ENCODE measurements at regions not wholly inside any gene's neighbourhood (a gene's known extent, or its start where the extent isn't known, plus 50 kb on each side); places are given as distances from the start of the nearest gene placed in this dataset.

DNA sequence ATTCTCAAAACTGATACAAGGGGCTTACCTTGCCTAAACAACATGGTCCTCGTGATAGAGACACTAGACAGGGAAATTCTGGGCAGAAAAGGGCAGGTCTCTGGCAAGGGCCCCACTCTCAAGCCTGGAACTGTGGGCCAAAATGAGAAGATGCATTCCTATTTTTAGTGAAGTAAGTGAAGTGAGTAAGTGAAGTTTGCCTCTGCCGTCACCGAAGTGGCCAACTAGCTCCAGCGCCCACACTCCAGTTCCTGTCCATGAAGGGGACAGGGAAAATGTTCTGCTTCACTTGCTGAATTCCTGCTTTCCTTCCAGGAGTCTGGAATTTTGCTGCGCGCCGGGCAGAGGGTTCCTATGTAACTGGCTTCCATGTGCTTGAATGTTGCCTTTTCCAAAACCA is 1035.6 kb upstream of the TMEM132C start:
- Histone ChIP-seq H3K9me2 (replicated peaks; ENCODE audit: low read length) (no peaks in the 10 kb centered on the region), H3K9ac (ENCODE audit: low read length) (peak overlapping the region; percentile 56), H3K4me3 (ENCODE audit: low read length) (no peak overlapping the region), H3K4me2 (ENCODE audit: low read length) (peak overlapping the region; percentile 54), H3F3A (ENCODE audit: low read length, unreplicated experiment) (peaks cover 4% of the 10 kb centered on the region), H2AFZ (ENCODE audit: low read length) (peak overlapping the region; percentile 48), H3K9me3 (ENCODE audit: low read length) (no peaks in the 10 kb centered on the region), H3K79me2 (ENCODE audit: low read length) (no peaks in the 10 kb centered on the region), H4K20me1 (ENCODE audit: low read length) (no peaks in the 10 kb centered on the region), H3K27ac (ENCODE audit: low read length) (peak overlapping the region; percentile 84), H3K4me1 (ENCODE audit: insufficient read depth, low read length) (peaks cover 21% of the 10 kb centered on the region), H3K27me3 (ENCODE audit: low read length) (no peaks in the 10 kb centered on the region), H3K36me3 (ENCODE audit: low read depth, low read length) (no peaks in the 10 kb centered on the region)
- no peak for TF ChIP-seq EZH2 (IDR thresholded peaks at IDR 0.05; ENCODE audit: low read length, unreplicated experiment)
- TF ChIP-seq EZH2phosphoT487 (IDR thresholded peaks at IDR 0.05; ENCODE audit: borderline replicate concordance, low read length), result no peak
- TF ChIP-seq, protein P1, sequence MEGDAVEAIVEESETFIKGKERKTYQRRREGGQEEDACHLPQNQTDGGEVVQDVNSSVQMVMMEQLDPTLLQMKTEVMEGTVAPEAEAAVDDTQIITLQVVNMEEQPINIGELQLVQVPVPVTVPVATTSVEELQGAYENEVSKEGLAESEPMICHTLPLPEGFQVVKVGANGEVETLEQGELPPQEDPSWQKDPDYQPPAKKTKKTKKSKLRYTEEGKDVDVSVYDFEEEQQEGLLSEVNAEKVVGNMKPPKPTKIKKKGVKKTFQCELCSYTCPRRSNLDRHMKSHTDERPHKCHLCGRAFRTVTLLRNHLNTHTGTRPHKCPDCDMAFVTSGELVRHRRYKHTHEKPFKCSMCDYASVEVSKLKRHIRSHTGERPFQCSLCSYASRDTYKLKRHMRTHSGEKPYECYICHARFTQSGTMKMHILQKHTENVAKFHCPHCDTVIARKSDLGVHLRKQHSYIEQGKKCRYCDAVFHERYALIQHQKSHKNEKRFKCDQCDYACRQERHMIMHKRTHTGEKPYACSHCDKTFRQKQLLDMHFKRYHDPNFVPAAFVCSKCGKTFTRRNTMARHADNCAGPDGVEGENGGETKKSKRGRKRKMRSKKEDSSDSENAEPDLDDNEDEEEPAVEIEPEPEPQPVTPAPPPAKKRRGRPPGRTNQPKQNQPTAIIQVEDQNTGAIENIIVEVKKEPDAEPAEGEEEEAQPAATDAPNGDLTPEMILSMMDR (conservative IDR thresholded peaks at IDR 0.05; ENCODE audit: low read depth, low read length), result no peak
- ChIA-PET CTCF (no interaction called here), POLR2A (ENCODE audit: unreplicated experiment) (interaction anchor here (0.6 kb wide), 1 partner anchor 23 kb away, joined by 3 read pairs; no protein-coding TSS in a partner anchor)
- TSS peak; percentile 96 for BruUV-seq (replicated peaks)
- DNase-seq (no peak), ATAC-seq (no peak)
- intact Hi-C loops (cut with micrococcal nuclease), result loop anchor here (1.0 to 5.0 kb wide), 5 partner anchors 17 to 179 kb away; no protein-coding TSS in a partner anchor

- Histone ChIP-seq H3K27me3 (ENCODE audit: low read length) (no peaks in the 10 kb centered on the region), H3K79me2 (ENCODE audit: low read length) (no peaks in the 10 kb centered on the region), H2AFZ (ENCODE audit: low read length) (no peak overlapping the region), H3K27ac (ENCODE audit: low read length) (no peak overlapping the region), H3K9me2 (replicated peaks; ENCODE audit: low read length) (no peaks in the 10 kb centered on the region), H3K9me3 (ENCODE audit: low read length) (no peaks in the 10 kb centered on the region), H3K4me1 (ENCODE audit: insufficient read depth, low read length) (peaks cover 21% of the 10 kb centered on the region), H4K20me1 (ENCODE audit: low read length) (no peaks in the 10 kb centered on the region), H3F3A (ENCODE audit: low read length, unreplicated experiment) (peaks cover 4% of the 10 kb centered on the region), H3K4me3 (ENCODE audit: low read length) (no peak overlapping the region), H3K4me2 (ENCODE audit: low read length) (no peak overlapping the region), H3K36me3 (ENCODE audit: low read depth, low read length) (no peaks in the 10 kb centered on the region), H3K9ac (ENCODE audit: low read length) (no peak overlapping the region)
- ChIA-PET CTCF (no interaction called here), POLR2A (ENCODE audit: unreplicated experiment) (no interaction called here)
- TF ChIP-seq EZH2 (IDR thresholded peaks at IDR 0.05; ENCODE audit: low read length, unreplicated experiment) (no peak), EZH2phosphoT487 (IDR thresholded peaks at IDR 0.05; ENCODE audit: borderline replicate concordance, low read length) (no peak)
- TF ChIP-seq, protein P1 (conservative IDR thresholded peaks at IDR 0.05; ENCODE audit: low read depth, low read length), result no peak
- intact Hi-C loops (cut with micrococcal nuclease), result loop anchor here (5.0 kb wide), 1 partner anchor 149 kb away; no protein-coding TSS in a partner anchor
- BruUV-seq (replicated peaks), result no TSS peak
- DNase-seq, result no peak
- no peak for ATAC-seq
Observed at GRCh38 chr12:127233016-127233415, 1034.0 kb upstream of the TMEM132C start.

DNA sequence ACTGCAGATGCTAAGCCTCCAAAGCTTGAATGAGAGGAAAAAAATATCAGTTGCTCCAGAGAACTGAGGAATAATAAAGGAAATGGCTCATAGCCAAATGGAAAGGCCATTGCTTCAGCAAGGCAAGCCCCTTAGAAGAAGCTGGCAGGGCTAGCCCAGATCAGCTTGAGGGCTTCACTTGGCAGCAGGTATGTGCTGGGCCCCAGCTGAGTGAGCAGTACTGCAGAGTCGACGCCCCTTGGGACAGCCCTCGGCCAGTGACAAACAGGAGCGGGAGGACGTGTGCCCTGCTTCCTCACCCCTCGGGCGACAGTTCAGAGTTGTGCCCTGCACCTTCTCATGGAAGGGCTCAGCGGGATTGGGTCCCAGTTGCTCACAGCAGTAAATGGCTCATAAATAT is 1031.2 kb upstream of the TMEM132C start:
- Histone ChIP-seq H3F3A (ENCODE audit: low read length, unreplicated experiment) (no peaks in the 10 kb centered on the region), H3K9me3 (ENCODE audit: low read length) (no peaks in the 10 kb centered on the region), H3K79me2 (ENCODE audit: low read length) (no peaks in the 10 kb centered on the region), H3K36me3 (ENCODE audit: low read depth, low read length) (no peaks in the 10 kb centered on the region), H2AFZ (ENCODE audit: low read length) (no peak overlapping the region), H4K20me1 (ENCODE audit: low read length) (no peaks in the 10 kb centered on the region), H3K4me1 (ENCODE audit: insufficient read depth, low read length) (peaks cover 25% of the 10 kb centered on the region), H3K27ac (ENCODE audit: low read length) (no peak overlapping the region), H3K9ac (ENCODE audit: low read length) (no peak overlapping the region), H3K4me2 (ENCODE audit: low read length) (no peak overlapping the region), H3K27me3 (ENCODE audit: low read length) (no peaks in the 10 kb centered on the region), H3K9me2 (replicated peaks; ENCODE audit: low read length) (no peaks in the 10 kb centered on the region), H3K4me3 (ENCODE audit: low read length) (no peak overlapping the region)
- POLR2A ChIA-PET (ENCODE audit: unreplicated experiment), result no interaction called here
- CTCF ChIA-PET, result no interaction called here
- ATAC-seq (no peak), DNase-seq (no peak)
- BruUV-seq (replicated peaks), result no TSS peak
- intact Hi-C loops (cut with micrococcal nuclease), result no loop called here
- no peak for TF ChIP-seq EZH2phosphoT487 (IDR thresholded peaks at IDR 0.05; ENCODE audit: borderline replicate concordance, low read length)

Data from PC-3 (cell line).